K562 (cell line): ENCODE measurements at regions not wholly inside any gene's neighbourhood (a gene's known extent, or its start where the extent isn't known, plus 50 kb on each side); places are given as distances from the start of the nearest gene placed in this dataset.

Experiments used
- ATAC-seq: fragments of 200-7000 bp; cut with Tn5 transposase; 3 replicates; pipeline ENCODE4 v1.9.1; 2020; ENCODE audit warnings: moderate library complexity
- BruUV-seq: library from RNA; stranded (reverse); fragments of 400-500 nt; replicated peaks from 2 replicates; lab custom pipeline; 2021; lab: Mats Ljungman, UMichigan
- CTCF ChIA-PET: fragments of 300-600 bp; formaldehyde crosslinking; extraction: SDS; loops from one replicate; lab custom pipeline; 2021; ENCODE audit warnings: low intra/inter-chr PET ratio; lab: Yijun Ruan, JAX
- POLR2A ChIA-PET: fragments of 300-600, 350-650 bp; sonication (Branson Sonifier 250); formaldehyde crosslinking; extraction: SDS; loops from one replicate; lab custom pipeline; 2021; ENCODE audit warnings: antibody characterized with exemption, inconsistent platforms; lab: Yijun Ruan, JAX
- DNase-seq, 4 experiments: peaks; one replicate each; pipeline versions ENCODE4 v3.0.0 to v3.0.0-alpha.2; 2011 to 2018; ENCODE audit warnings: low spot score in 3 of 4, mixed read lengths in 3 of 4; ENCODE audit errors: extremely low read depth in 1 of 4
- FAIRE-seq: peaks from 2 replicates; lab custom pipeline; 2011; peaks lifted over from hg19 to GRCh38; lab: Jason Lieb, UNC
- H2AFZ ChIP-seq: 2 replicates; pipeline ENCODE4 v1.6.0; 2011; ENCODE audit warnings: low read depth, low read length, control low read depth, inconsistent platforms
- H3K27ac ChIP-seq: fragments of 200-600 bp; 3 replicates; pipeline ENCODE4 v1.8.0; 2011; ENCODE audit warnings: low read depth, mild to moderate bottlenecking, control low read depth, inconsistent platforms, low read length, moderate library complexity, mixed read lengths; ENCODE audit errors: extremely low read depth
- H3K27me3 ChIP-seq, 2 experiments: fragments of 300-600 bp in 1 of 2; 2 replicates in 1 of 2; 3 replicates in 1 of 2; pipeline versions ENCODE4 v1.6.0 to v1.8.0; 2011; ENCODE audit warnings: inconsistent platforms in 2 of 2, low read length in 2 of 2, mild to moderate bottlenecking in 1 of 2, mixed read lengths in 1 of 2, moderate library complexity in 1 of 2; ENCODE audit not compliant: control insufficient read depth in 2 of 2, insufficient read depth in 2 of 2
- H3K36me3 ChIP-seq: fragments of 300-600 bp; 3 replicates; pipeline ENCODE4 v1.8.0; 2011; ENCODE audit warnings: mild to moderate bottlenecking, low read length, inconsistent platforms; ENCODE audit not compliant: control insufficient read depth, insufficient read depth
- H3K4me1 ChIP-seq, 2 experiments: fragments of 200-600 bp in 1 of 2; replicated peaks in 1 of 2; 2 replicates in 1 of 2; 3 replicates in 1 of 2; pipeline versions ENCODE4 v1.5.1 to v1.8.0; 2011; ENCODE audit warnings: inconsistent platforms in 2 of 2, low read length in 2 of 2, mild to moderate bottlenecking in 1 of 2, mixed read lengths in 1 of 2, moderate library complexity in 1 of 2; ENCODE audit not compliant: control insufficient read depth in 2 of 2, insufficient read depth in 2 of 2
- H3K4me2 ChIP-seq: 2 replicates; pipeline ENCODE4 v1.6.1; 2011; ENCODE audit warnings: low read length, control low read depth, inconsistent platforms, mixed read lengths; ENCODE audit not compliant: insufficient read depth
- H3K4me3 ChIP-seq: fragments of 200-600 bp; sonication (generic), shearing (Covaris generic); 2 replicates; pipeline ENCODE4 v1.5.1; 2016; ENCODE audit warnings: control low read depth, inconsistent platforms
- H3K79me2 ChIP-seq: fragments of 200-600 bp; 3 replicates; pipeline ENCODE4 v1.8.0; 2011; ENCODE audit warnings: low read length, inconsistent platforms; ENCODE audit not compliant: control insufficient read depth, insufficient read depth
- H3K9ac ChIP-seq, 2 experiments: 2 replicates each; pipeline versions ENCODE4 v1.6.0 to v1.6.1; 2011; ENCODE audit warnings: low read depth in 2 of 2, low read length in 2 of 2, control low read depth in 1 of 2, inconsistent platforms in 1 of 2, mild to moderate bottlenecking in 1 of 2, mixed read lengths in 1 of 2; ENCODE audit not compliant: insufficient read depth in 1 of 2
- H3K9me1 ChIP-seq: one replicate; pipeline ENCODE4 v1.6.0; 2011; ENCODE audit warnings: inconsistent platforms, mild to moderate bottlenecking, low read length, moderate library complexity; ENCODE audit not compliant: control insufficient read depth, insufficient read depth
- H3K9me3 ChIP-seq: replicated peaks from 2 replicates; pipeline ENCODE4 v1.5.1; 2011; ENCODE audit warnings: low read depth, low read length, inconsistent platforms; ENCODE audit not compliant: control insufficient read depth, insufficient read depth
- H4K20me1 ChIP-seq: replicated peaks from 2 replicates; pipeline ENCODE4 v1.6.1; 2011; ENCODE audit warnings: low read length, inconsistent platforms, mixed read lengths; ENCODE audit not compliant: control insufficient read depth, insufficient read depth
- HBP1 ChIP-seq: fragments of 450-650 bp; formaldehyde crosslinking; IDR thresholded peaks from 2 replicates; pipeline ENCODE4 v1.4.0; 2022; ENCODE audit warnings: missing genetic modification characterization
- NFIX ChIP-seq: fragments of 250-450 bp; sonication (Bioruptor Pico); IDR thresholded peaks from 2 replicates; pipeline ENCODE4 v1.4.0; 2020; ENCODE audit warnings: low read depth, mild to moderate bottlenecking, moderate library complexity
- NFXL1 ChIP-seq: fragments of 450-650 bp; formaldehyde crosslinking; IDR thresholded peaks from 2 replicates; pipeline ENCODE4 v1.4.0; 2021; ENCODE audit warnings: mild to moderate bottlenecking
- PPARD ChIP-seq: fragments of 250-450 bp; sonication (Bioruptor Pico); IDR thresholded peaks from 2 replicates; pipeline ENCODE4 v1.8.0; 2022; ENCODE audit warnings: inconsistent platforms, mild to moderate bottlenecking, moderate library complexity
- SMAD2 ChIP-seq: fragments of 150-350 bp; IDR thresholded peaks from 2 replicates; pipeline ENCODE4 v1.6.1; 2014; ENCODE audit warnings: low read depth, mild to moderate bottlenecking, low read length
- STAT5B ChIP-seq: fragments of 250-450 bp; sonication (Bioruptor Pico); IDR thresholded peaks from 2 replicates; pipeline ENCODE4 v1.8.0; 2021; ENCODE audit warnings: mild to moderate bottlenecking, inconsistent platforms
- WGBS: fragments of 100-300 bp; shearing (Covaris generic); methylation state at CpG from one replicate; pipeline ENCODE4 v1.1.6; 2016; ENCODE audit warnings: low coverage, mixed read lengths; ENCODE audit not compliant: insufficient coverage; ENCODE audit errors: missing lambda C conversion rate; 5-methylcytosine and 5-hydroxymethylcytosine counted together
- in situ Hi-C: fragments of 300-500 bp; cut with MboI; formaldehyde crosslinking; loops from 4 replicates; pipeline ENCODE4 v1.15.0; 2018; ENCODE audit warnings: inconsistent platforms, mixed read lengths
- intact Hi-C: fragments of 100-400 bp; cut with micrococcal nuclease; formaldehyde crosslinking; loops from 2 replicates; pipeline ENCODE4 v1.14.2; 2022
- TF ChIP-seq, protein P1 (sequence below), 2 experiments: IDR thresholded peaks in 1 of 2; conservative IDR thresholded peaks in 1 of 2; 2 replicates each; pipeline ENCODE4 v1.6.1; 2016; ENCODE audit warnings: low read depth in 2 of 2, mild to moderate bottlenecking in 1 of 2, missing compliant biosample characterization in 1 of 2, missing genetic modification characterization in 1 of 2, moderate library complexity in 1 of 2
- TF ChIP-seq, protein P2 (sequence below), 2 experiments: fragments of 150-350 bp in 1 of 2; IDR thresholded peaks; 2 replicates each; pipeline ENCODE4 v1.6.1; 2012 to 2016; ENCODE audit warnings: low read depth in 2 of 2, low read length in 2 of 2, mild to moderate bottlenecking in 1 of 2, moderate library complexity in 1 of 2

DNA sequence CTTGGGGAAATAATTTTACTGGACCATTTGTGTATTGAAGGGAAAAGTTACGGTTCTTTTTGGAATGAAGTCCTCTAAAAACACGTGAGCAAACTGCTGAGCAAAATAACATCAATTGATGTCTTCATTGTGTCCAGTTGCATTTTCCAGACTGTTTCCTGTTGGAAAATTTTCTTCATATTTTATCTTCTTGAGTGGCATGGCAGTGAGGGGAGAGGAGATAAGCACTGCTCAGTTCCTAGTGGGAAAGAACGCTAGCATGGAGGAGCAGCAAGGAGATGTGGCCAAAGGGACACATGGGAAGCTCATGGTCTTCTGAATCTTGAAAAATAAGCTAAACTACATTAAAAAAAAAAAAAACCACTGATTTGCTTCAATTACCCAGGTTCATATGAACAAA lies 776.0 kb downstream of the TFAP2A start:
- no peak for DNase-seq
- H2AFZ ChIP-seq = no peak overlapping the region
- WGBS = 2% methylated on average over 3 of the region's 3 CpGs
- in situ Hi-C loops = no loop called here
- no peaks in the 10 kb centered on the region for H3K79me2 ChIP-seq
- H3K4me3 ChIP-seq = no peak overlapping the region
- no peak overlapping the region for H3K4me2 ChIP-seq
- no peaks in the 10 kb centered on the region for H3K4me1 ChIP-seq
- no peak for TF ChIP-seq STAT5B (CRISPR knock-in tag)
- TF ChIP-seq, all 486 proteins: peak for 0
- no TSS peak for BruUV-seq
- POLR2A ChIA-PET = no interaction called here
- Histone ChIP-seq H4K20me1 (no peaks in the 10 kb centered on the region), H3K9me1 (no peaks in the 10 kb centered on the region), H3K36me3 (no peaks in the 10 kb centered on the region), H3K9me3 (no peaks in the 10 kb centered on the region), H3K27ac (no peak overlapping the region), H3K9ac (no peak overlapping the region), H3K27me3 (no peaks in the 10 kb centered on the region)
- CTCF ChIA-PET = no interaction called here
- ATAC-seq = no peak
- FAIRE-seq = no peak
- intact Hi-C loops = no loop called here

DNA sequence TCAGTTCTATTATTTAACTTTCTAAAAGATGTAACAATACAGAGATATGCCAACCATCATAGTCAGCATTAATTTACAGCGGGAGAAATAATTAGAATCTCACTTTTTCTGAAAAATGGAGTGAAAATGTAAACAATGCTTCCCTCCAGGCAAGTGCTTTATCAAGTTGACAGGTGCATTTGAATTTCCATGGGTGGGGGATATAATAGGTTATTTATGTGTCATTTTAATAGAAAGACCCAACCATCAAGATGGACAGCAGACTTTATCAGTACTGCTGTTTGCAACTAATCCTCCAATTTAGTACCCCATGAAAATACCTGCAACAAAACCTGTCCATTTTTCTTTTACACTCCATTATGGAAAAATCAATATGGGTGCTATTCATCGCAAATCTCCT lies 780.1 kb downstream of the TFAP2A start:
- Histone ChIP-seq H3K79me2 (no peaks in the 10 kb centered on the region), H3K9me3 (no peaks in the 10 kb centered on the region; the same call in 1 of the 2 replicates), H2AFZ (no peak overlapping the region), H3K9me1 (no peaks in the 10 kb centered on the region), H3K4me1 (no peaks in the 10 kb centered on the region), H3K9ac (no peak overlapping the region), H3K4me2 (no peak overlapping the region), H3K36me3 (no peaks in the 10 kb centered on the region), H3K27ac (no peak overlapping the region), H3K4me3 (no peak overlapping the region), H4K20me1 (no peaks in the 10 kb centered on the region), H3K27me3 (no peaks in the 10 kb centered on the region)
- ATAC-seq (no peak), DNase-seq (no peak), FAIRE-seq (no peak)
- WGBS = 0% methylated on average over 2 of the region's 2 CpGs
- in situ Hi-C loops = no loop called here
- no TSS peak for BruUV-seq
- POLR2A ChIA-PET = no interaction called here
- intact Hi-C loops = no loop called here
- CTCF ChIA-PET = no interaction called here
- TF ChIP-seq NFIX (no peak), PPARD (no peak), HBP1 (CRISPR knock-in tag) (no peak), SMAD2 (no peak), NFXL1 (CRISPR knock-in tag) (no peak)
- TF ChIP-seq, protein P1, sequence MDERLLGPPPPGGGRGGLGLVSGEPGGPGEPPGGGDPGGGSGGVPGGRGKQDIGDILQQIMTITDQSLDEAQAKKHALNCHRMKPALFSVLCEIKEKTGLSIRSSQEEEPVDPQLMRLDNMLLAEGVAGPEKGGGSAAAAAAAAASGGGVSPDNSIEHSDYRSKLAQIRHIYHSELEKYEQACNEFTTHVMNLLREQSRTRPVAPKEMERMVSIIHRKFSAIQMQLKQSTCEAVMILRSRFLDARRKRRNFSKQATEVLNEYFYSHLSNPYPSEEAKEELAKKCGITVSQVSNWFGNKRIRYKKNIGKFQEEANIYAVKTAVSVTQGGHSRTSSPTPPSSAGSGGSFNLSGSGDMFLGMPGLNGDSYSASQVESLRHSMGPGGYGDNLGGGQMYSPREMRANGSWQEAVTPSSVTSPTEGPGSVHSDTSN (CRISPR knock-in tag; IDR thresholded peaks at IDR 0.05; ENCODE audit: low read depth) = no peak
- TF ChIP-seq, protein P1 (tag; conservative IDR thresholded peaks at IDR 0.05; ENCODE audit: low read depth) = no peak
- TF ChIP-seq, protein P2, sequence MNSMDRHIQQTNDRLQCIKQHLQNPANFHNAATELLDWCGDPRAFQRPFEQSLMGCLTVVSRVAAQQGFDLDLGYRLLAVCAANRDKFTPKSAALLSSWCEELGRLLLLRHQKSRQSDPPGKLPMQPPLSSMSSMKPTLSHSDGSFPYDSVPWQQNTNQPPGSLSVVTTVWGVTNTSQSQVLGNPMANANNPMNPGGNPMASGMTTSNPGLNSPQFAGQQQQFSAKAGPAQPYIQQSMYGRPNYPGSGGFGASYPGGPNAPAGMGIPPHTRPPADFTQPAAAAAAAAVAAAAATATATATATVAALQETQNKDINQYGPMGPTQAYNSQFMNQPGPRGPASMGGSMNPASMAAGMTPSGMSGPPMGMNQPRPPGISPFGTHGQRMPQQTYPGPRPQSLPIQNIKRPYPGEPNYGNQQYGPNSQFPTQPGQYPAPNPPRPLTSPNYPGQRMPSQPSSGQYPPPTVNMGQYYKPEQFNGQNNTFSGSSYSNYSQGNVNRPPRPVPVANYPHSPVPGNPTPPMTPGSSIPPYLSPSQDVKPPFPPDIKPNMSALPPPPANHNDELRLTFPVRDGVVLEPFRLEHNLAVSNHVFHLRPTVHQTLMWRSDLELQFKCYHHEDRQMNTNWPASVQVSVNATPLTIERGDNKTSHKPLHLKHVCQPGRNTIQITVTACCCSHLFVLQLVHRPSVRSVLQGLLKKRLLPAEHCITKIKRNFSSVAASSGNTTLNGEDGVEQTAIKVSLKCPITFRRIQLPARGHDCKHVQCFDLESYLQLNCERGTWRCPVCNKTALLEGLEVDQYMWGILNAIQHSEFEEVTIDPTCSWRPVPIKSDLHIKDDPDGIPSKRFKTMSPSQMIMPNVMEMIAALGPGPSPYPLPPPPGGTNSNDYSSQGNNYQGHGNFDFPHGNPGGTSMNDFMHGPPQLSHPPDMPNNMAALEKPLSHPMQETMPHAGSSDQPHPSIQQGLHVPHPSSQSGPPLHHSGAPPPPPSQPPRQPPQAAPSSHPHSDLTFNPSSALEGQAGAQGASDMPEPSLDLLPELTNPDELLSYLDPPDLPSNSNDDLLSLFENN (IDR thresholded peaks at IDR 0.05; ENCODE audit: low read depth in 2 of 2, low read length in 2 of 2) = no peak
